ENCODE measurements at regions not wholly inside any gene's neighbourhood (a gene's known extent, or its start where the extent isn't known, plus 50 kb on each side); places are given as distances from the start of the nearest gene placed in this dataset.

DNA sequence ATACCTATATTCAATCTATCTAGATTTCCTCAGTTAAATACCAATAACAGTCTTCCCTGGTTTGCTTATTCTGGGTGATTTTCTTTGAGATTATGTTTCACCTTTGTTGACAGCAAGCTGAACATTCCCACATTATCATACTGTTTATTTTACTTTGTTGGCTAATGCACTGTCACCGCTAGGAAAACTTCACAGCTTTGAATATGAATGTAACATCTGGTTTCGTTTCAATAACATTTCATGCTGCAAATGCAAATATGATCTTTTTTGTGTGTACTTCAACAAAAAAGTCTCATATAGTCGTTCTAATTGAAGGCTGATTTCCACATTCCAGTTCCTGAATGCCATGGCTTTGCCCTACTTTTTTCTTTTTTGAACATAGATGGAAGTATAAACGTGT is 946.3 kb upstream of the GHITM start:
- Mint-ChIP-seq H3K4me1 (no peaks in the 10 kb centered on the region), H3K9me3 (peaks cover 0 to 3% (median 0%) of the 10 kb centered on the region in 7 donors), H3K4me3 (no peak overlapping the region), H3K36me3 (no peaks in the 10 kb centered on the region), H3K27ac (no peak overlapping the region), H3K27me3 (ENCODE audit: low read depth in 3 of 3) (no peaks in the 10 kb centered on the region)
- Histone ChIP-seq H3K36me3 (replicated peaks in 1 of 2; ENCODE audit: control insufficient read depth in 1 of 2, insufficient read depth in 2 of 2, low read length in 2 of 2) (no peaks in the 10 kb centered on the region), H3K9me3 (replicated peaks in 1 of 2; ENCODE audit: control insufficient read depth in 1 of 2, insufficient read depth in 1 of 2, low read length in 2 of 2) (no peaks in the 10 kb centered on the region), H3K4me1 (ENCODE audit: control insufficient read depth in 1 of 2, insufficient read depth in 2 of 2, low read length in 2 of 2) (no peaks in the 10 kb centered on the region), H3K9ac (ENCODE audit: insufficient read depth, low read length, poor library complexity, severe bottlenecking) (no peak overlapping the region), H3K79me2 (ENCODE audit: insufficient read depth, low read length) (no peaks in the 10 kb centered on the region), H3K27ac (ENCODE audit: low read depth in 1 of 2, low read length in 2 of 2) (no peak overlapping the region), H3K4me3 (replicated peaks in 1 of 3; ENCODE audit: low read depth in 2 of 3, low read length in 3 of 3) (no peak overlapping the region), H4K20me1 (ENCODE audit: insufficient read depth, low read length) (no peaks in the 10 kb centered on the region), H3K27me3 (ENCODE audit: control insufficient read depth in 2 of 2, insufficient read depth in 2 of 2, low read length in 2 of 2) (no peaks in the 10 kb centered on the region), H3K4me2 (replicated peaks; ENCODE audit: extremely low read depth, low read length, poor library complexity, severe bottlenecking) (no peak overlapping the region), H2AFZ (ENCODE audit: insufficient read depth, low read depth, low read length, poor library complexity, severe bottlenecking) (no peak overlapping the region)
- intact Hi-C loops (cut with micrococcal nuclease): no loop called here
- DNase-seq: no peak
- TF ChIP-seq, protein P1, sequence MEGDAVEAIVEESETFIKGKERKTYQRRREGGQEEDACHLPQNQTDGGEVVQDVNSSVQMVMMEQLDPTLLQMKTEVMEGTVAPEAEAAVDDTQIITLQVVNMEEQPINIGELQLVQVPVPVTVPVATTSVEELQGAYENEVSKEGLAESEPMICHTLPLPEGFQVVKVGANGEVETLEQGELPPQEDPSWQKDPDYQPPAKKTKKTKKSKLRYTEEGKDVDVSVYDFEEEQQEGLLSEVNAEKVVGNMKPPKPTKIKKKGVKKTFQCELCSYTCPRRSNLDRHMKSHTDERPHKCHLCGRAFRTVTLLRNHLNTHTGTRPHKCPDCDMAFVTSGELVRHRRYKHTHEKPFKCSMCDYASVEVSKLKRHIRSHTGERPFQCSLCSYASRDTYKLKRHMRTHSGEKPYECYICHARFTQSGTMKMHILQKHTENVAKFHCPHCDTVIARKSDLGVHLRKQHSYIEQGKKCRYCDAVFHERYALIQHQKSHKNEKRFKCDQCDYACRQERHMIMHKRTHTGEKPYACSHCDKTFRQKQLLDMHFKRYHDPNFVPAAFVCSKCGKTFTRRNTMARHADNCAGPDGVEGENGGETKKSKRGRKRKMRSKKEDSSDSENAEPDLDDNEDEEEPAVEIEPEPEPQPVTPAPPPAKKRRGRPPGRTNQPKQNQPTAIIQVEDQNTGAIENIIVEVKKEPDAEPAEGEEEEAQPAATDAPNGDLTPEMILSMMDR (IDR thresholded peaks at IDR 0.05): no peak
- no CpG with 5 or more reads among the region's 4 CpGs for WGBS (ENCODE audit: insufficient coverage)

DNA sequence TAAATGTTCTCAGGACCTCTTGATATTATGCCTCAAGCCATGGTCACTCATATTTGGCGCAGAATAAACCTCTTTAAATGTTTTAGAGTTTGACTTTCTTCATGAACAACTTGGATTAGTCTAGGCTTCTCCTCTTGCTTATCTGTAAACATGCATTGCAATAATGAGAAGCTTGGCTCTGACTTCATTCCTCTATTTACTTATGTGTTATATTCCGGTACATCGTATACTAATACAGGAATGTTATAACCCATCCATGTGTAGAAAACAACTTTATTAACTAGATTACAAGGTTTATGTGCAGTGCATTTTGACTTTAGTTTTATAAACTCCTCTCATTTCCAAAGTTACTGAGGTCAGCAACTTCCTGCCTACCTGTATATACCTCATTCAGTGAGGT is 944.3 kb upstream of the GHITM start:
- Histone ChIP-seq H3K4me2 (replicated peaks; ENCODE audit: extremely low read depth, low read length, poor library complexity, severe bottlenecking) (no peak overlapping the region), H3K36me3 (replicated peaks in 1 of 2; ENCODE audit: control insufficient read depth in 1 of 2, insufficient read depth in 2 of 2, low read length in 2 of 2) (no peaks in the 10 kb centered on the region), H4K20me1 (ENCODE audit: insufficient read depth, low read length) (no peaks in the 10 kb centered on the region), H3K4me1 (ENCODE audit: control insufficient read depth in 1 of 2, insufficient read depth in 2 of 2, low read length in 2 of 2) (no peaks in the 10 kb centered on the region), H3K4me3 (replicated peaks in 1 of 3; ENCODE audit: low read depth in 2 of 3, low read length in 3 of 3) (no peak overlapping the region), H2AFZ (ENCODE audit: insufficient read depth, low read depth, low read length, poor library complexity, severe bottlenecking) (no peak overlapping the region), H3K9ac (ENCODE audit: insufficient read depth, low read length, poor library complexity, severe bottlenecking) (no peak overlapping the region), H3K9me3 (replicated peaks in 1 of 2; ENCODE audit: control insufficient read depth in 1 of 2, insufficient read depth in 1 of 2, low read length in 2 of 2) (no peaks in the 10 kb centered on the region), H3K27ac (ENCODE audit: low read depth in 1 of 2, low read length in 2 of 2) (no peak overlapping the region), H3K27me3 (ENCODE audit: control insufficient read depth in 2 of 2, insufficient read depth in 2 of 2, low read length in 2 of 2) (no peaks in the 10 kb centered on the region), H3K79me2 (ENCODE audit: insufficient read depth, low read length) (no peaks in the 10 kb centered on the region)
- no peak overlapping the region for H3K27ac Mint-ChIP-seq
- peaks cover 0 to 1% (median 0%) of the 10 kb centered on the region in 7 donors for H3K9me3 Mint-ChIP-seq
- no peaks in the 10 kb centered on the region for H3K4me1 Mint-ChIP-seq
- TF ChIP-seq, protein P1 (IDR thresholded peaks at IDR 0.05): no peak
- no peak overlapping the region for H3K4me3 Mint-ChIP-seq
- WGBS (ENCODE audit: insufficient coverage): 83% methylated on average over 1 of the region's 3 CpGs
- no peaks in the 10 kb centered on the region for H3K36me3 Mint-ChIP-seq
- DNase-seq: no peak
- no peaks in the 10 kb centered on the region for H3K27me3 Mint-ChIP-seq (ENCODE audit: low read depth in 3 of 3)
- intact Hi-C loops (cut with micrococcal nuclease): no loop called here

Measured in CD14-positive monocyte (primary cell).